GM20000 (cell line): ENCODE measurements at regions not wholly inside any gene's neighbourhood (a gene's known extent, or its start where the extent isn't known, plus 50 kb on each side); places are given as distances from the start of the nearest gene placed in this dataset.

Experiments used
- DNase-seq: peaks from one replicate; pipeline ENCODE4 v3.0.0; 2012; ENCODE audit warnings: low spot score
- CTCF ChIP-seq: IDR thresholded peaks from 2 replicates; pipeline ENCODE4 v1.5.1; 2012; ENCODE audit warnings: mild to moderate bottlenecking, control low read depth; ENCODE audit errors: extremely low read depth, missing control alignments

- TF ChIP-seq CTCF, result no peak
- DNase-seq, result no peak
These were observed 279.1 kb upstream of the IGF1R start for GRCh38 chr15:98369081-98369716.

GRCh38 chr15:98375513-98376340, 272.6 kb upstream of the IGF1R start:
- DNase-seq, result no peak
- TF ChIP-seq CTCF, result no peak

GRCh38 chr15:98380721-98381120, 267.6 kb upstream of the IGF1R start:
- DNase-seq, result no peak

GRCh38 chr15:98381446-98381845, 266.9 kb upstream of the IGF1R start:
- no peak for TF ChIP-seq CTCF
- DNase-seq, result no peak

More at GRCh38 chr15:98380721-98381120, 267.6 kb upstream of the IGF1R start:
- TF ChIP-seq CTCF, result no peak

GRCh38 chr15:98382139-98382538, 266.2 kb upstream of the IGF1R start:
- no peak for DNase-seq
- no peak for TF ChIP-seq CTCF

GRCh38 chr15:98383571-98383970, 264.8 kb upstream of the IGF1R start:
- TF ChIP-seq CTCF, result no peak
- no peak for DNase-seq

- DNase-seq, result no peak
- TF ChIP-seq CTCF, result no peak
These were observed 263.9 kb upstream of the IGF1R start for GRCh38 chr15:98384328-98385029.
